GM12878 (cell line): ENCODE measurements at regions not wholly inside any gene's neighbourhood (a gene's known extent, or its start where the extent isn't known, plus 50 kb on each side); places are given as distances from the start of the nearest gene placed in this dataset.

ENCODE experiments used
- EZH2 ChIP-seq: IDR thresholded peaks from 2 replicates; pipeline ENCODE4 v1.6.1; 2012; ENCODE audit warnings: low read depth, mild to moderate bottlenecking, control low read depth, inconsistent platforms, low read length, borderline replicate concordance; ENCODE audit not compliant: control insufficient read depth
- HCFC1 ChIP-seq: fragments of 150-350 bp; IDR thresholded peaks from 2 replicates; pipeline ENCODE4 v1.6.1; 2014; ENCODE audit warnings: low read length
- HDAC6 ChIP-seq: fragments of 200-600 bp; sonication (generic); IDR thresholded peaks from one replicate; pipeline ENCODE4 v1.8.0; 2017; ENCODE audit warnings: antibody characterized with exemption; ENCODE audit not compliant: unreplicated experiment
- KAT2A ChIP-seq: conservative IDR thresholded peaks from 2 replicates; pipeline ENCODE4 v1.6.1; 2011; ENCODE audit warnings: low read depth, low read length; ENCODE audit not compliant: control insufficient read depth
- POLR2A ChIP-seq: IDR thresholded peaks from 2 replicates; pipeline ENCODE4 v1.6.1; 2011; ENCODE audit warnings: low read depth, mild to moderate bottlenecking, low read length
- POLR2AphosphoS5 ChIP-seq: IDR thresholded peaks from 2 replicates; pipeline ENCODE4 v1.6.1; 2011; ENCODE audit warnings: mild to moderate bottlenecking, low read length, inconsistent platforms
- SIN3A ChIP-seq: IDR thresholded peaks from 2 replicates; pipeline ENCODE4 v1.6.1; 2012; ENCODE audit warnings: low read depth, low read length, improper control_type of control experiment
- SREBF2 ChIP-seq: IDR thresholded peaks from 2 replicates; pipeline ENCODE4 v1.6.1; 2012; ENCODE audit warnings: mild to moderate bottlenecking, low read length
- TF ChIP-seq, protein P1 (sequence below), 3 experiments: IDR thresholded peaks in 2 of 3; conservative IDR thresholded peaks in 1 of 3; 2 replicates each; pipeline ENCODE4 v1.5.1; 2011; ENCODE audit warnings: low read depth in 3 of 3, low read length in 3 of 3, mild to moderate bottlenecking in 3 of 3, control low read depth in 2 of 3, moderate library complexity in 2 of 3, inconsistent platforms in 1 of 3, mixed read lengths in 1 of 3; ENCODE audit not compliant: control insufficient read depth in 2 of 3, insufficient read depth in 1 of 3; ENCODE audit errors: extremely low read depth in 1 of 3

DNA sequence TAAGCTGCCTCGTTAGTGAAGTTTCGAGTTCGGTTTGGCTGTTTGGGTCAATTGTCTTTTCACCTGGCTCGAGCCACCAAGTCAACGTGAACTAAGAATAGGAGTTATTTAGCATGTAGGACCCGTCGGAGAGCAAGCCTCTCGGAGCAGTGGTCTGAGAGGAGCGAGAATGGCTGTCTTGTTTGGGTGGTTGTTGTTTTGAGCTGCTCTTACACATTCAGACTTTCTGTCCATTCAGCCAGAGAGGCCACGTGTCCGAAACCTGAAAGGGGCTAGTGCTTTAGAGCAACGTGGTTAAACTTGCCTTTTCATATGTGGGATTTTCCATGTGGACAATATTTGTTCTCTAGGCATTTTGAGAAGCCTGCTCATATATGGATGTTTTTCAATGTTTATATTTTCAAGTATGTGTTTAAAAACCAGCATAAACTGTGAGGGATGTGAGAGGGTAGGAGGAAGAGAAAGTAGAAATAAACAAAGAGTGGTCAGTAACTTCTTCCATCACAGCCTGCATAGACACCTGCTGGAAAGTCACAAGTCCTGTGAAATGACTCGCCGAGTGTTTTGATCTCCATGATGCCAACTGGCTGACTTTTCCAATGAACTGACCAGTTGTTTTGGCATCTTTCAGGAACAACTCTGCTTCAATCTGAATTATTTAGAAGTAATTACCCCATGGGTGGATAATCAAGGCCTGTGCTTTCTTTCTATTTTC lies 221.0 kb downstream of the ASCL1 start:
- TF ChIP-seq HCFC1 (no peak), POLR2AphosphoS5 (no peak), EZH2 (no peak), POLR2A (no peak), KAT2A (no peak), HDAC6 (no peak), SIN3A (no peak), SREBF2 (no peak)
- TF ChIP-seq, protein P1, sequence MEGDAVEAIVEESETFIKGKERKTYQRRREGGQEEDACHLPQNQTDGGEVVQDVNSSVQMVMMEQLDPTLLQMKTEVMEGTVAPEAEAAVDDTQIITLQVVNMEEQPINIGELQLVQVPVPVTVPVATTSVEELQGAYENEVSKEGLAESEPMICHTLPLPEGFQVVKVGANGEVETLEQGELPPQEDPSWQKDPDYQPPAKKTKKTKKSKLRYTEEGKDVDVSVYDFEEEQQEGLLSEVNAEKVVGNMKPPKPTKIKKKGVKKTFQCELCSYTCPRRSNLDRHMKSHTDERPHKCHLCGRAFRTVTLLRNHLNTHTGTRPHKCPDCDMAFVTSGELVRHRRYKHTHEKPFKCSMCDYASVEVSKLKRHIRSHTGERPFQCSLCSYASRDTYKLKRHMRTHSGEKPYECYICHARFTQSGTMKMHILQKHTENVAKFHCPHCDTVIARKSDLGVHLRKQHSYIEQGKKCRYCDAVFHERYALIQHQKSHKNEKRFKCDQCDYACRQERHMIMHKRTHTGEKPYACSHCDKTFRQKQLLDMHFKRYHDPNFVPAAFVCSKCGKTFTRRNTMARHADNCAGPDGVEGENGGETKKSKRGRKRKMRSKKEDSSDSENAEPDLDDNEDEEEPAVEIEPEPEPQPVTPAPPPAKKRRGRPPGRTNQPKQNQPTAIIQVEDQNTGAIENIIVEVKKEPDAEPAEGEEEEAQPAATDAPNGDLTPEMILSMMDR (IDR thresholded peaks at IDR 0.05 in 2 of 3, conservative IDR thresholded peaks at IDR 0.05 in 1 of 3; ENCODE audit: control insufficient read depth in 2 of 3, extremely low read depth in 1 of 3, insufficient read depth in 1 of 3, low read depth in 3 of 3, low read length in 3 of 3): peak in 1 of 3 experiments; percentile 11; a peak in 1 of 6 replicates
